ENCODE measurements at regions not wholly inside any gene's neighbourhood (a gene's known extent, or its start where the extent isn't known, plus 50 kb on each side); places are given as distances from the start of the nearest gene placed in this dataset.
"Not testable (repeated sequence)": the region's sequence is repeated elsewhere in the genome, so short reads cannot be mapped to it uniquely, and the experiment has no call there.

DNA sequence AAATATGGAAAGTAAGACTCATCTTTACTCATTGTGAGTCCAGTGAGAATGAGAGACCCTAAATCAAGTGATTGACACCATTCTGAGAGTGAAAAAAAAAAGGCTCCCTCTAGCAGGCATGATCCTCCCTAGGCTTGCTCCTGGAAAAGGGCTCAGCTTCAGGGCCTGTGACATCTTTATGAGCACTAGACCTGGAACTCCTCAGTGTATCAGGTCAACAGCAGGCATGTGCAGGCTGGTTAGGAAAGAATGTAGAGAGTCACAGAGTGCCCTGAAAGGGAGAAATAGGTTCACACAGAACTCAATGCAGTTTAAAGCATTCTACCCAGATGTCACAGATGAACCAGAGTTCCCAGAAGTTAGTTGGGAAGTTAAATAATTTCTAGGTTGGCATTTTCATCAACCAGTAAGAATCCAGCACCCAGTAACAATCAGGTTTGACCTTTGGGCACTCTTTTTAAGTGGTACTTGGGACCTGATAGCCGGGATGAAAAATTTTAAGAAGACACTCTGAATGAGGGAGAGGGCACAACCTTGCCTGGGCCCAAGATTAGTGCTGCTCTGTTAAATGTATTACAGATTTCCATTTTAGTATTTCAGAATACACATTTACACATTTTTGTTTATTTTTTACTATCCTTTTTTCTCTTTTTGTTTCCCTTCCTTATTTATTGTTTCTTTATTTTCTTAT is 828.8 kb downstream of the C12orf50 start:
- TF ChIP-seq, protein P1, sequence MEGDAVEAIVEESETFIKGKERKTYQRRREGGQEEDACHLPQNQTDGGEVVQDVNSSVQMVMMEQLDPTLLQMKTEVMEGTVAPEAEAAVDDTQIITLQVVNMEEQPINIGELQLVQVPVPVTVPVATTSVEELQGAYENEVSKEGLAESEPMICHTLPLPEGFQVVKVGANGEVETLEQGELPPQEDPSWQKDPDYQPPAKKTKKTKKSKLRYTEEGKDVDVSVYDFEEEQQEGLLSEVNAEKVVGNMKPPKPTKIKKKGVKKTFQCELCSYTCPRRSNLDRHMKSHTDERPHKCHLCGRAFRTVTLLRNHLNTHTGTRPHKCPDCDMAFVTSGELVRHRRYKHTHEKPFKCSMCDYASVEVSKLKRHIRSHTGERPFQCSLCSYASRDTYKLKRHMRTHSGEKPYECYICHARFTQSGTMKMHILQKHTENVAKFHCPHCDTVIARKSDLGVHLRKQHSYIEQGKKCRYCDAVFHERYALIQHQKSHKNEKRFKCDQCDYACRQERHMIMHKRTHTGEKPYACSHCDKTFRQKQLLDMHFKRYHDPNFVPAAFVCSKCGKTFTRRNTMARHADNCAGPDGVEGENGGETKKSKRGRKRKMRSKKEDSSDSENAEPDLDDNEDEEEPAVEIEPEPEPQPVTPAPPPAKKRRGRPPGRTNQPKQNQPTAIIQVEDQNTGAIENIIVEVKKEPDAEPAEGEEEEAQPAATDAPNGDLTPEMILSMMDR (conservative IDR thresholded peaks at IDR 0.05; ENCODE audit: low read depth, low read length): no peak
- Histone ChIP-seq H3K4me1 (ENCODE audit: low read depth, poor library complexity, severe bottlenecking) (no peaks in the 10 kb centered on the region), H3K79me2 (ENCODE audit: insufficient read depth, low read depth) (no peaks in the 10 kb centered on the region), H3K4me3 (IDR thresholded peaks at IDR 0.05; ENCODE audit: insufficient read depth, low read depth, low read length) (no peak overlapping the region), H3K27me3 (ENCODE audit: insufficient read depth, low read depth) (no peaks in the 10 kb centered on the region), H2AFZ (ENCODE audit: low read depth) (no peak overlapping the region), H3K36me3 (ENCODE audit: insufficient read depth) (no peaks in the 10 kb centered on the region), H3K9ac (no peak overlapping the region), H3K4me2 (no peak overlapping the region), H4K20me1 (ENCODE audit: insufficient read depth) (no peaks in the 10 kb centered on the region), H3K27ac (no peak overlapping the region)

DNA sequence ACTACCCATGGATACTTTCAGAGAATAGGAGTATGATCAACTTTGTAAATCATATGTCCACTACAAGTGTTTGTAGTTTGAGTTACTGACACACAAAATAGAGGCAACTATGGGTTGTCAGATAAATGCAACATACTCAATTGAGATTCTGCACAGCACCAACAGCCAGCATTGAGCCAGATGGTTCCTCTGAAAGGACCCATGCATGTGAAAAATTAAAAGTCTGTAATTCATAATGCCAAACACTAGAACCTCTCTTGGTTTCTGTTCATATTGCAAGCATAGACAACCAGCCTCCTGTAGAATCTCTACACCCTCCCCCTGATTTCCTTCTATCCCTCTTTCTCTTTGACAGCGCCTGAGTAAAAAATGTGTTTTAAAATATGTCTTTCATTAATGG is 831.0 kb downstream of the C12orf50 start:
- no peaks in the 10 kb centered on the region for H4K20me1 ChIP-seq (ENCODE audit: insufficient read depth)
- H3K27me3 ChIP-seq (ENCODE audit: insufficient read depth, low read depth): no peaks in the 10 kb centered on the region
- TF ChIP-seq, protein P1 (conservative IDR thresholded peaks at IDR 0.05; ENCODE audit: low read depth, low read length): no peak
- no peak overlapping the region for H3K9ac ChIP-seq
- no peak overlapping the region for H3K27ac ChIP-seq
- no peak overlapping the region for H3K4me2 ChIP-seq
- H2AFZ ChIP-seq (ENCODE audit: low read depth): no peak overlapping the region
- no peaks in the 10 kb centered on the region for H3K4me1 ChIP-seq (ENCODE audit: low read depth, poor library complexity, severe bottlenecking)
- no peaks in the 10 kb centered on the region for H3K36me3 ChIP-seq (ENCODE audit: insufficient read depth)
- no peaks in the 10 kb centered on the region for H3K79me2 ChIP-seq (ENCODE audit: insufficient read depth, low read depth)
- no peak overlapping the region for H3K4me3 ChIP-seq (IDR thresholded peaks at IDR 0.05; ENCODE audit: insufficient read depth, low read depth, low read length)

DNA sequence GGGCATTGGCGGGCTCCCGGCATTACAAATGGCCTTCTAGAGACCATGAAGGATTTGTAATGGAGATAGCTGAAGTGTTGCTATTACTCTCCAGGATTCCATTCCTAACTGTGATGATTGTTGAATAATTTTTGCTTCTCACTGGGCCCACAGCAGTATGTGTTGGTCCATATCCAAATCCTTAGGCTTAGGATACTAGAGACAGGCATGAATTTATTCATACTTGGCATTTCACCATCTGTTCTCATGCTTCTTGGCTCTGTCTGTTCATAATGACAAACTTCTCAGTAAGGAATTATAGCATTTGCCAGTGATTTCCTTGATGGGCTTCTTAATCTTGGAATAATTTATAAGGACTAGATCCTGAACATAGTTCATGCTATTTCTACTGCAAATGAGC is 832.9 kb downstream of the C12orf50 start:
- Histone ChIP-seq H3K27ac (no peak overlapping the region), H3K4me3 (IDR thresholded peaks at IDR 0.05; ENCODE audit: insufficient read depth, low read depth, low read length) (no peak overlapping the region), H3K4me2 (no peak overlapping the region), H3K4me1 (ENCODE audit: low read depth, poor library complexity, severe bottlenecking) (no peaks in the 10 kb centered on the region), H4K20me1 (ENCODE audit: insufficient read depth) (no peaks in the 10 kb centered on the region), H3K9ac (no peak overlapping the region), H2AFZ (ENCODE audit: low read depth) (no peak overlapping the region), H3K27me3 (ENCODE audit: insufficient read depth, low read depth) (no peaks in the 10 kb centered on the region), H3K36me3 (ENCODE audit: insufficient read depth) (no peaks in the 10 kb centered on the region), H3K79me2 (ENCODE audit: insufficient read depth, low read depth) (no peaks in the 10 kb centered on the region)
- TF ChIP-seq, protein P1 (conservative IDR thresholded peaks at IDR 0.05; ENCODE audit: low read depth, low read length): no peak

DNA sequence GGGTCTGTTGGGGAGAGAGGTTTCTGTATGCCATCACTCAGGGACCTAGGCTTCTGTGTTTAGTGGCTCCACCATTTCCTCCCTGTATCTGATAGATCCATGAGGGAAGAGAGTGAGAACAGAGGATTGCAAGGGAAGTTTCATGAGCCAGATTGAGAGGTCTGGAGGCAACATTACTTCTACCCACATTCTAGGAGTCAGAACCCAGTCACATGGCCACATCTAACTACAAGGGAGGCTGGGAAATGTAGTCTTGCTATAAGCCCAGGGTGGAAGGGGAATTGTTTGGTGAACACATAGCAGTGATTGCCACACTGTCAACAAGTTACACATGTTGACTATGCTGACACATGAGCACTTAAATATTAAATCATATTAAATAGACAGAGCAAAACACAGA is 834.8 kb downstream of the C12orf50 start:
- not testable (repeated sequence) for H2AFZ ChIP-seq (ENCODE audit: low read depth); H4K20me1 ChIP-seq (ENCODE audit: insufficient read depth); H3K27me3 ChIP-seq (ENCODE audit: insufficient read depth, low read depth); H3K36me3 ChIP-seq (ENCODE audit: insufficient read depth); H3K79me2 ChIP-seq (ENCODE audit: insufficient read depth, low read depth); H3K9ac ChIP-seq; H3K4me2 ChIP-seq; H3K4me3 ChIP-seq (IDR thresholded peaks at IDR 0.05; ENCODE audit: insufficient read depth, low read depth, low read length); H3K4me1 ChIP-seq (ENCODE audit: low read depth, poor library complexity, severe bottlenecking); H3K27ac ChIP-seq

DNA sequence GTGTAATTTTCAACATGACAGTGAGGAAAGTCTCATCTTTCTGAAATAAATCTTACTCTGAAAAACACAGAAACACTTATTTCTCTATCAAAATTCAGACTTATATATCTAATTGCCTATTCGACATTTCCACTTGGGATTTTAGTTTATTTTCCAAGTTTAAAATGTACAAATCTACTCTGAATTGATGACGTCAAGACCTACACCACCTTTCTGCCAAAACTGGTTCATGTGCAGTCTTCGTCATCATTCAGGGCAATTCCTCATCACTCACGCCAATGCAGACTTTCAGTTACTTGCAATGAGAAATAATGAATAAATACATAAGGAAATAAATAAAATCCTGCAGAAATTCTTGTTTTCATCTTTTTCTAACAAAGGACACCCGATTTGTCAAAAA is 843.8 kb downstream of the C12orf50 start:
- Histone ChIP-seq H3K4me3 (IDR thresholded peaks at IDR 0.05; ENCODE audit: insufficient read depth, low read depth, low read length) (no peak overlapping the region), H4K20me1 (ENCODE audit: insufficient read depth) (no peaks in the 10 kb centered on the region), H2AFZ (ENCODE audit: low read depth) (no peak overlapping the region), H3K4me1 (ENCODE audit: low read depth, poor library complexity, severe bottlenecking) (no peaks in the 10 kb centered on the region), H3K36me3 (ENCODE audit: insufficient read depth) (no peaks in the 10 kb centered on the region), H3K79me2 (ENCODE audit: insufficient read depth, low read depth) (no peaks in the 10 kb centered on the region), H3K4me2 (no peak overlapping the region), H3K27me3 (ENCODE audit: insufficient read depth, low read depth) (no peaks in the 10 kb centered on the region), H3K9ac (no peak overlapping the region), H3K27ac (no peak overlapping the region)
- TF ChIP-seq, protein P1 (conservative IDR thresholded peaks at IDR 0.05; ENCODE audit: low read depth, low read length): no peak

All from KMS-11 (cell line).